HUES6 (cell line): ENCODE measurements at regions not wholly inside any gene's neighbourhood (a gene's known extent, or its start where the extent isn't known, plus 50 kb on each side); places are given as distances from the start of the nearest gene placed in this dataset.

Experiments
- H3K27ac ChIP-seq: 2 replicates; pipeline ENCODE4 v1.7.0; 2013; ENCODE audit warnings: low read depth, mild to moderate bottlenecking, low read length, inconsistent platforms
- H3K27me3 ChIP-seq: 2 replicates; pipeline ENCODE4 v1.6.1; 2013; ENCODE audit warnings: low read length; ENCODE audit not compliant: control insufficient read depth, insufficient read depth
- H3K36me3 ChIP-seq: 2 replicates; pipeline ENCODE4 v1.6.1; 2013; ENCODE audit warnings: low read length; ENCODE audit not compliant: control insufficient read depth, insufficient read depth
- H3K4me1 ChIP-seq: 2 replicates; pipeline ENCODE4 v1.6.1; 2013; ENCODE audit warnings: low read length; ENCODE audit not compliant: control insufficient read depth, insufficient read depth
- H3K4me3 ChIP-seq: 2 replicates; pipeline ENCODE4 v1.5.1; 2013; ENCODE audit warnings: low read depth, low read length
- H3K9ac ChIP-seq: one replicate; pipeline ENCODE4 v1.6.1; 2013; ENCODE audit warnings: mild to moderate bottlenecking, low read length
- H3K9me3 ChIP-seq: 2 replicates; pipeline ENCODE4 v1.6.1; 2013; ENCODE audit warnings: low read depth, low read length; ENCODE audit not compliant: control insufficient read depth, insufficient read depth

DNA sequence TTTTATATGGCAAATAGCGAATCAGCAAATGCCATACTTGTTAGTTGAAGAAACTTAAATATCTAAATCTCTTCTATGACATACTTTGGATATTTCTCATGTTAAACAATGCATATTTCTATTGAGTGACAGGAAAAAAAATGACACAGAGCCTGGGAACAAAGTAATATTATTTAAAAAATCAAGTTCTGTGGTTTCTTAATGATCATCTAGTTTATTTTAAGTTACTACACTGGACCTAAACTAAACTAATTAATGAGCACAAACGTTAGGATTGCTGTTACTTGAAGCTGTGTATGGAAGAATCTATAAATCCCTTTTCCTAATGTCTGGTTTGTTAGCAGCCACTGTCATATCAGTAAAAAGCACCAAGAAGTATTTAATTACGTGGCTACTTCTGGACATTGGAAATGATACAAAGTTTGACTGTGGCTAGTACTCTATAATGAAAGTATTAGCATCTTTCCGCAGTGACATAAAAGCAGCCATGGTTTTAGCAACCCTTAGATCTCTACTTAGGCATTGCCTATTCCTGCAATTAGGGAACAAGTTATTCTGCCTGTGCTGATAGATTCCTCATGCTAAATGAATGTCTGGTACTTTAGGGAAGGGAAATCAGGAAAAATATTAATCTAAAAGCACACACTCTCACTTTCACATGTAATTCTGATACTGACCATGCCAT lies 981.7 kb upstream of the B3GALT2 start:
- Histone ChIP-seq H3K4me1 (no peaks in the 10 kb centered on the region), H3K27ac (no peak overlapping the region), H3K9ac (no peak overlapping the region), H3K4me3 (no peak overlapping the region), H3K27me3 (no peaks in the 10 kb centered on the region), H3K36me3 (no peaks in the 10 kb centered on the region), H3K9me3 (no peaks in the 10 kb centered on the region)

DNA sequence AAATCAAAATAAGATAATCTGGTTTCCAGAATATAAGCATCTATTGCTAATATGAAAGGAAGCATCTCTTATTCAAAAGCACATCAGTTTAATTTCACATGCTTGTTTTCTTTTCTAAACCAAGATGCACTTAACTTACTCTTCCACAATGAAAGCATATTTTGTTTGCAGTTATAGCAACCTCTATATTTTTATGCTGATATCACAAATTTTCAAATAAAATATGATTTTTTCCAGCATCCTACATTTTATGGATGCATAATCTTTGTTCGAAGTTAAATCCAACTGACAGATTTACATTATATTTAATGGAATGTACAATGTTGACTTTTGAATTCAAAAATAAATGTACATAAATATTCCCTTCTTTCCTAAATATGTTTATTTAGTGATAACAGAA lies 978.3 kb upstream of the B3GALT2 start:
- Histone ChIP-seq H3K4me3 (no peak overlapping the region), H3K9me3 (no peaks in the 10 kb centered on the region), H3K9ac (no peak overlapping the region), H3K36me3 (no peaks in the 10 kb centered on the region), H3K27me3 (no peaks in the 10 kb centered on the region), H3K4me1 (no peaks in the 10 kb centered on the region), H3K27ac (no peak overlapping the region)

DNA sequence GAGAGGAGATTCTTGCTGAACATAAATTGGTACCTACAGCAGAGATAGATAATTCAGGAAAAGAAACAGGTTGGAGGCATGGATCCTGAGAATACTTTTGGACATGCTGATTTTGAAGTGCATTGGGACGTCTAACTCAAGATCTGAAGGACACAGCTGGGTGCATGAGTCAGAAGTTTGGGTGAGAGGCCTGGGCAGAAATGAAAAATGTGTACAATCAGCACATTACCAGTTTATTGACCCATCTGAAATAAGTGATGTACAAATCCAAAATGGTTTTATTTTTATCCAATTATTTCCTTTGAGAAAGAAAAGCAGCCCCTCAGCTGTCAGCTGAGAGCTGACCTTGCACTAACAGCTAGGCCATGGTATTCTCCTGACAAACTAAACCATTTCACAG lies 975.2 kb upstream of the B3GALT2 start:
- no peak overlapping the region for H3K27ac ChIP-seq
- H3K9me3 ChIP-seq, result peaks cover 3% of the 10 kb centered on the region; the same call in 1 of the 2 replicates
- H3K36me3 ChIP-seq, result no peaks in the 10 kb centered on the region
- H3K9ac ChIP-seq, result no peak overlapping the region
- H3K27me3 ChIP-seq, result no peaks in the 10 kb centered on the region
- no peaks in the 10 kb centered on the region for H3K4me1 ChIP-seq
- H3K4me3 ChIP-seq, result no peak overlapping the region

DNA sequence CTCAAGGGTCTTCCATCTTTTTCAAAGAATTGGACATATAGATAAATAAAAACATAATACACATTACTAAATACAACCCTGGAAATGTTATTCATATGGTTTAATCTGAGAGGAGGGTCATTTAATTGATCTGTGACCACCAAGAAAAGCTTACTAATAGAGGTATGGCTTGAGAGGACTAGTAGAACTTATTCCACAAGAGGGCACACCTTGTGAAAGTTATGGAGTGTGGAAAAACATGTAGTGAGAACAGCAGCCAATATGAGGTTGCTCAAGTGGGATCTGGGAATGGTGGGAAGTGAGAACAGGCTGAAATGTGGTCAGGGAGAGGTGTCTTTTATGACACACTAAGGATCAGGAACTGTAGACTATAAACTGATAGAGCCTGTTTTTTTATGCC lies 973.5 kb upstream of the B3GALT2 start:
- H3K9ac ChIP-seq, result no peak overlapping the region
- no peaks in the 10 kb centered on the region for H3K4me1 ChIP-seq
- no peaks in the 10 kb centered on the region for H3K36me3 ChIP-seq
- H3K9me3 ChIP-seq, result peaks cover 3% of the 10 kb centered on the region; the same call in 1 of the 2 replicates
- no peak overlapping the region for H3K4me3 ChIP-seq
- H3K27ac ChIP-seq, result no peak overlapping the region
- H3K27me3 ChIP-seq, result no peaks in the 10 kb centered on the region

DNA sequence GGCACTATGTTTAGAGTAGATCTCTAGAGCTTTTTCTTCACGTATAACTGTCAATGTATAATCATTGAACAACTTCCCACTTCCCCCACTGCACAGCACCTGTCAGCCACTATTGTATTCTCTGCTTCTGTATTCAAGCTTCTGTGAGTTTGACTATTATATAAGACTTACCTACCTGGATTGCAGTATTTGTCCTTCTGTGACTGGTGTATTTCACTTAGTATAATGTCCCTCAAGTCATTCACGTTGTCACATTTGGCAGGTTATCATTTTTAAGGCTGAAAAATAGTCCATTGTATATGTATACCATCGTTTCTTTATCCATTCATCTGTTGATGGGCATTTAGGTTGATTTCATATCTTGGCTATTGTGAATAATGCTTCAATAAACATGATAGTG lies 969.5 kb upstream of the B3GALT2 start:
- Histone ChIP-seq H3K36me3 (no peaks in the 10 kb centered on the region), H3K4me3 (no peak overlapping the region), H3K9me3 (peaks cover 3% of the 10 kb centered on the region; the same call in 1 of the 2 replicates), H3K4me1 (no peaks in the 10 kb centered on the region), H3K9ac (no peak overlapping the region), H3K27me3 (no peaks in the 10 kb centered on the region), H3K27ac (no peak overlapping the region)

GRCh38 chr1:194151056-194151455 lies 964.6 kb upstream of the B3GALT2 start:
- H3K9me3 ChIP-seq, result no peaks in the 10 kb centered on the region
- H3K36me3 ChIP-seq, result no peaks in the 10 kb centered on the region
- no peak overlapping the region for H3K9ac ChIP-seq
- no peak overlapping the region for H3K27ac ChIP-seq
- no peak overlapping the region for H3K4me3 ChIP-seq
- no peaks in the 10 kb centered on the region for H3K4me1 ChIP-seq
- no peaks in the 10 kb centered on the region for H3K27me3 ChIP-seq

- Histone ChIP-seq H3K9ac (no peak overlapping the region), H3K4me3 (no peak overlapping the region), H3K9me3 (no peaks in the 10 kb centered on the region), H3K36me3 (no peaks in the 10 kb centered on the region), H3K27ac (no peak overlapping the region), H3K27me3 (no peaks in the 10 kb centered on the region), H3K4me1 (no peaks in the 10 kb centered on the region)
Measured at GRCh38 chr1:194150242-194150641, 963.8 kb upstream of the B3GALT2 start.

- H3K9ac ChIP-seq, result no peak overlapping the region
- H3K27me3 ChIP-seq, result no peaks in the 10 kb centered on the region
- H3K9me3 ChIP-seq, result no peaks in the 10 kb centered on the region
- H3K4me3 ChIP-seq, result no peak overlapping the region
- no peaks in the 10 kb centered on the region for H3K4me1 ChIP-seq
- H3K27ac ChIP-seq, result no peak overlapping the region
- no peaks in the 10 kb centered on the region for H3K36me3 ChIP-seq
Measured at GRCh38 chr1:194133152-194133551, 946.7 kb upstream of the B3GALT2 start.

DNA sequence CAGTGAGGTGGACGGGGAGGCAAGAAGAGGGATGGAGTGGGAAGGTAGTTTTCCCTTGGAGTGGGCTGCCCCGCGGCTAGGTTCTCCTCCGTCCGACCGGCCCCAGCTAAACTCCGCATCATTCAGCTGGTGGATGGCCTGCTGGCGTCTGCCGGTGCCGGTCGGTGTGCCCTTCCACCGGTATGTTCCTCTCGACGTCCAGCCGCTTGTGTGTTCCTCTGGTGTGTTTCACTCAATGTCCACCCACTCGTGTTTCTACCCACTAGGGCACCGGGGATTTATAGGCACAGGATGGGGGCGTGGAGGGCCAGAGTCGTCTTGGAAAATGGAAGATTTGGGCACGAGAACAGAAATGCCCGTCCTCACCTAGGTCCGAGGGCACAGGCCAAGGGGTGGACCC lies 931.7 kb upstream of the B3GALT2 start:
- no peak overlapping the region for H3K27ac ChIP-seq
- H3K4me3 ChIP-seq, result no peak overlapping the region
- H3K9me3 ChIP-seq, result 0 out of 2 replicates have a peak, but pooled peaks cover 3% of the 10 kb centered on the region
- H3K27me3 ChIP-seq, result no peaks in the 10 kb centered on the region
- no peaks in the 10 kb centered on the region for H3K4me1 ChIP-seq
- H3K36me3 ChIP-seq, result no peaks in the 10 kb centered on the region
- no peak overlapping the region for H3K9ac ChIP-seq

GRCh38 chr1:194117582-194117981 lies 931.2 kb upstream of the B3GALT2 start:
- Histone ChIP-seq H3K27ac (no peak overlapping the region), H3K9ac (no peak overlapping the region), H3K4me1 (no peaks in the 10 kb centered on the region), H3K27me3 (no peaks in the 10 kb centered on the region), H3K9me3 (0 out of 2 replicates have a peak, but pooled peaks cover 3% of the 10 kb centered on the region), H3K36me3 (no peaks in the 10 kb centered on the region), H3K4me3 (no peak overlapping the region)

DNA sequence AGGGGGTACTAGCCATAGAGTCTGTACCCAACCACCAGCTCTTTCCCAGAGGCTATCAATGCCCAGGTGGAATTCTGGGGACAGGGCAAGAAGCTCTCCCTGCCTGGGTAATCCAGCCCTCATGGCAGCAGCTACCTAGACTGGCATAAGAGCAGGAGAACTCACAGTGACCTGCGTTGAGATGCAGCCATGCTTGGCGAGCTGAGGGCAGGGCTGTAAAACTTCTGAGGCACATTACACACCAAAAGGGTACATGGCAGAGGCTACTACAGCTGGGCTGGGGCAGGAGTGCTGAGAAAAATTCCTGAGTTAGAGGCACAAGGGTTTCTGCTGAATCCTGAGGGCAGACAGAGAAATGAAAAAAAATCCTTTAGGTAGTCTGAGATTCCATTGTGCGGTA lies 927.9 kb upstream of the B3GALT2 start:
- H3K27ac ChIP-seq, result no peak overlapping the region
- H3K9ac ChIP-seq, result no peak overlapping the region

More for the DNA sequence above, 927.9 kb upstream of the B3GALT2 start:
- no peaks in the 10 kb centered on the region for H3K27me3 ChIP-seq
- H3K4me3 ChIP-seq, result no peak overlapping the region
- no peaks in the 10 kb centered on the region for H3K36me3 ChIP-seq
- no peaks in the 10 kb centered on the region for H3K9me3 ChIP-seq
- no peaks in the 10 kb centered on the region for H3K4me1 ChIP-seq
